SIG-M5 (cell line): ENCODE measurements at regions not wholly inside any gene's neighbourhood (a gene's known extent, or its start where the extent isn't known, plus 50 kb on each side); places are given as distances from the start of the nearest gene placed in this dataset.

ENCODE experiments used
- DNase-seq: peaks from one replicate; lab custom pipeline; 2025; lab: John Stamatoyannopoulos, UW

GRCh38 chr15:98455904-98456303 lies 192.4 kb upstream of the IGF1R start:
- DNase-seq = no peak

- no peak for DNase-seq
Observed at GRCh38 chr15:98476559-98476958, 171.8 kb upstream of the IGF1R start.

- DNase-seq = no peak
Observed at GRCh38 chr15:98480844-98481243, 167.5 kb upstream of the IGF1R start.

- no peak for DNase-seq
Observed at GRCh38 chr15:98483575-98484130, 164.7 kb upstream of the IGF1R start.

GRCh38 chr15:98484914-98485313 lies 163.4 kb upstream of the IGF1R start:
- DNase-seq = no peak

- no peak for DNase-seq
Observed at GRCh38 chr15:98485451-98485850, 162.9 kb upstream of the IGF1R start.

- no peak for DNase-seq
Observed at GRCh38 chr15:98493966-98494511, 154.3 kb upstream of the IGF1R start.

GRCh38 chr15:98501192-98501591 lies 147.1 kb upstream of the IGF1R start:
- no peak for DNase-seq

- no peak for DNase-seq
Observed at GRCh38 chr15:98501632-98502031, 146.7 kb upstream of the IGF1R start.

- no peak for DNase-seq
Observed at GRCh38 chr15:98503970-98504369, 144.4 kb upstream of the IGF1R start.

GRCh38 chr15:98504998-98505397 lies 143.3 kb upstream of the IGF1R start:
- no peak for DNase-seq

GRCh38 chr15:98505611-98506031 lies 142.7 kb upstream of the IGF1R start:
- DNase-seq = no peak

- no peak for DNase-seq
Observed at GRCh38 chr15:98506172-98506571, 142.2 kb upstream of the IGF1R start.

- DNase-seq = no peak
Observed at GRCh38 chr15:98506711-98507110, 141.6 kb upstream of the IGF1R start.

- no peak for DNase-seq
Observed at GRCh38 chr15:98513428-98513986, 134.8 kb upstream of the IGF1R start.

GRCh38 chr15:98514034-98514622 lies 134.2 kb upstream of the IGF1R start:
- DNase-seq = no peak

- DNase-seq = no peak
Observed at GRCh38 chr15:98518823-98519561, 129.3 kb upstream of the IGF1R start.

- DNase-seq = no peak
Observed at GRCh38 chr15:98519767-98520550, 128.4 kb upstream of the IGF1R start.

- DNase-seq = no peak
Observed at GRCh38 chr15:98522127-98522526, 126.2 kb upstream of the IGF1R start.

GRCh38 chr15:98523912-98524662 lies 124.3 kb upstream of the IGF1R start:
- DNase-seq = no peak
